Activated naive CD8-positive, alpha-beta T cell treated with anti-CD3 and anti-CD28 coated beads, Interleukin-2, amount 50 U/mL, for 16 hours (primary cell): ENCODE measurements at regions not wholly inside any gene's neighbourhood (a gene's known extent, or its start where the extent isn't known, plus 50 kb on each side); places are given as distances from the start of the nearest gene placed in this dataset.

Experiments used
- DNase-seq: peaks from one replicate; pipeline ENCODE4 v3.0.0-alpha.2; 2020; ENCODE audit warnings: low read depth, low spot score

DNA sequence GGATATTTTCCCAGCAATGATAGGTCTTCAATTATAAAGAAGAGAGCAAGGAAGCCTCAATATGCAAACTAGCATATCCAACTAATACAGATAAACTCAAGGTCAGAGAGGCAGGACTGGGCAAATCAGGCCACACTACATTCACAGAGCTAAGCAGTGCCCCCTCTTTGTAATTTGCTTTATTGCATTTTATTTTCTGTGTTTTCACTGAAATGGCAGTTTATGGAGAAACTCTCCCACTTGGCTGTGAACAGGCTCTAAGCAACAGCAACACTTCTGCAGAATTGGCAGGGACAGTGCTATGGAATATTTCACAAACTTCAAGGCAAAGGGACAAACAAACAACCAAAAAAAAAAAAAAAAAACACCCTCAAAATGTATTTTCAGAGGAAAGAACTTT lies 93.4 kb upstream of the SOD1 start:
- DNase-seq = no peak

DNA sequence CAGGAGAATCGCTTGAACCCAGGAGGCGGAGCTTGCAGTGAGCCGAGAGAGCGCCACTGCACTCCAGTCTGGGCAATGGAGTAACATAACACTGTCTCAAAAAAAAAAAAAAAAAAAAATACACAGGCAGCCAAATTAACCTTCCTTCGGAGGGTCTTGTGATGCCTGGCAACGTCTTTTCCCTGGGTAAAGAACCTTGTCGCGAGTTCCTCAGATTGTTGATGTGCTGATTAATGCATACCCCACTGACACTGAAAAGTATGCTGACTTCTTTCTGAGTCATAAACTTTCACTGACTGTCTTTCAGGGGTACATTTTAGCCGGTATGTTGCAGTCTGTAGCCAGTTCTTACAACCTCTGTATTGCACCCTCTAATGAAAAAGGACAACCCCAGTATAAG lies 95.1 kb upstream of the SOD1 start:
- no peak for DNase-seq

DNA sequence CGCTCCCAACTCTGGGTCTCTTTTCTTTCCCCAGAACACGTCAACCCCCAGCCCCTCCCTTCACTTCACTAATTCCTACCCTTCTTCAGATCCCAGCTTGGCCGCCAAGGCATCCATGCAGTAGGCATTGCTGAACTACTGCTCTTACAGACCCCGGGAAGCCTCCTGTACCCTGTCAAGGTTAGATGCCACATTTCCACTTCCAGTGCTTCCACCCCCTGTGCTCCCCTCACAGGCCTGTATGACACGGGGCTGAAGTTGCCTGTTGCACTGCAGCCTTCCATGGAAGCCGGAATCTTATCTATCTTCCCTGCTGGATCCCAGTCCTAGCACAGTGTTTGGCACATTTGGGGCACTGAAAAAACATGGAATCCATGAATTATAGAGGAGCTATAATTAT lies 99.0 kb upstream of the SOD1 start:
- no peak for DNase-seq

DNA sequence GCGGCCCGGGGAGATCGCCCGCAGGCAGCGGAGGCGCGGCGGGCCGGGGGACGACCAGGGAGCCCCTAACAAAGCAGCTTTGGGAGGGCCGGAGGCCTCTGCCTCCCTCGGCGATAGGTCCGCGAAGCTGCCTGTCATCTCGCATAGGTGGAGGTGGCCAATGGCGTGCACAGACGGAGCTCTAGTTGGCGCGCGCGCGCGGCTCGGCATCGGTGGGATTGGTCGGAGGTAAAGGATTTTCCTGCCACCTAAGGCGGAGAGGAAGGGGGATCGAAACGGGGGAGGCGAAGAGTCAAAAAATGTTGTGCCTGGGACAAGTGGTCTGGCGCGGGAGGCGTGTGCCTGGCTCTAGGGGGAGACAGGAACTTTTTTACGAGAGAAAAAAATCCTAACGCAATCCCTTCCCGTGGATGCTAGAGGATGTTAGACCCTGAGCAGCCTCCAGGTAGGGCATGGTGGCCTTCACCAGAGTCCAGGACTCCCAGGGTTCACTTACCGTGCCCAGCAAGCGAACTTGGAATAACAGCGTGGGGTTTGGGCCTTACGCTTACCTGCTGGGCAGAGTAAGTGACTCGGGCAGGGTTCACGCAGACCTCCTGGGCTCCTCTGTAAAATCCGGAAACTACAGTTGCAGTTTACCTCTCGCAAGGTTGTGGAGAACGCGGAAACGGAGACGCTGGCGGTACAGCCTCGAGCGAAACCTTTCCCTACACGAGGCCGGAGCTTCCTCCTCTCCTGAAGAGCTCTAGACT lies 99.9 kb upstream of the SOD1 start:
- DNase-seq = peak; percentile 89

DNA sequence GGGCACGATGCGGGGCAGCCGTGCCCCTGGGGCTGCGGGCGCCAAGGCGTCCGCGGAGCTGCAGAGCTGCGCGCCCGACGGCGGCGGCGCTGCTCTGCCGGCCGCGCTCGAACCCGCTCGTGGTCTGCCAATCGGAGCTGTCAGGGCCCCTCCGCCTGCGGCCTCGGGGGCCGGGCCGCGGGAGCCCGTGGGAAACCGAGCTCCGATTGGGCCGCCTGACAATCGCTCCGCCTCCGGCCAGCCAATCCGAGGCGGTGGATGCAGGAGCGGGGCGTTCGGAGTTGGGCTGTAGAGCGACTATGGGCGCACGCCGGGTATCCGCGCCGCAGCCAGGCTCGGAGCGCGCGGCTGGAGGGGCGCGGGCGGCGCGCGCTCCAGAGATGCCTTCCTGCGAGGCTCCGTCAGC lies 100.5 kb upstream of the SOD1 start:
- DNase-seq = peak; percentile 84

DNA sequence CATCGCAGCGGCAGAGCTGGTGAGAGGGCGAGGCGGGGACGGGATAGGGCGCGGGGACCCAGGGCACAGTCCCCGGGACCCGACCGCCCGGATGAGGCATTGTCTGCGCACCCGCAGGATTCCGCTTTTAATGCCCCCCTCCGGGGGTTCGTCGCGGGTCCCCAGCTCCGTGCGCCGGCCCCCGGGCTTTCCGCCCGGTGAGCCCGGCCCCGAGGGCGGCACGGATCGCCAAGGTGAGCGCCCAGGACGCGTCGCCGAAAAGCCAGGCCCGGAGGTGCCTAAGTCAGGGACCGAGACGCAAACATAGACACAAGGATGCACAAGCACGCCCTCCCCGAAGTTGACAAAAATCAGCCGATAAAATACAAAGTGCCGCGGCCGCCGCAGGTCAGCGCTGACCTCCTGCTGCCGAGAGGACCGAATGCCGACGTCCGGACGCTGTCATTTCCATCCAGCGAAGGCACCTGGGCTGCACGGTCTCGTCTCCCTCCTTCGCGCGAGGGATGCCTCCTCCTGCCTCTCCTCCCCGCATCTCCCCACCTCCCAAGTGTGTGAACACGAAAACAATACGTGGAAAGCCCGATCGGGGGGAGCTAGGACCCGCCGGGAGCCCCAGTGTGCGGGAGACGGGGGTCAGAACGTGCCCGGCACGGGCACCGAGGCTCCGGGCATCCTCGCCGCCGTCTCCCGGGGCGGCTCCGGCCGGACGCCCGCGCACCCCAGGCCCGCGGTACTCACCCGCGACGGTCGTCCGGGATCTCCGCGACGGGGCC lies 101.1 kb upstream of the SOD1 start:
- peak; percentile 4 for DNase-seq

DNA sequence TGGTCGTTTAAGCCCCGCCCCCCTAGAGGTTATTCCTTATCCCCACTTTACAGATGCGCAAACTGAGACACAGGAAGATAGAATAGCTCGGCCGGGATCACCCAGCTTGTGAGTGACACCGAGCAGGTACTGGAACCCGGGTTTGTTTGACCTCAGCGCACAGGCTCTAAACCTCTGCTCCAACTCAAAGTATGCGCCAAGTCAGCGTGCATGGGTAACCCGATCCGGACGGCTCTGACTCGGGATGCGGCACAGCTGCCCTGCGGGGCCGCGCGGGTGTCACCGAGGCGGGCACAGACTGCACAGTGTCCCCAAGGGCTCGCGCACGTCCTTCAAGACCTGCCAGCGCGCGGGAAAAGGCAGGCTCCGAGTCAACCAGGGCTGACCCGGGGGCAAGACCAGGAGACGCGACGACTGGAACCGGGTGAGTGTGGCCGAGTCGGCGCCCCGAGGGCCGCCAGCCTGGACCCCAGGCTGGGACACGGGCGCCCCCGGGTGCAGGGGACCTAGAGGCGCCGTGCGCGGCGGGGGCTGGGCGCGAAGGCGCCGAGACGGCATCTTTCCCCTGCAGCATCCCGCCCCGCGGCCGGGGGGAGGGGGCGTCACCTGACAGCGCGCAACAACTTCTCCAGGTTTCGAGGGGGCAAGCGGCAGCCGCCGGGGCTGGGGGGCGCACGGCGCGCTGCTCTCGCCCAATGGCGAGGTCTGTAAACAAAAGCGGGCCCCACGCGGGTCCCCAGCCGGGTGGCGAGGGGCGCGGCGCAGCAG lies 101.9 kb upstream of the SOD1 start:
- no peak for DNase-seq

DNA sequence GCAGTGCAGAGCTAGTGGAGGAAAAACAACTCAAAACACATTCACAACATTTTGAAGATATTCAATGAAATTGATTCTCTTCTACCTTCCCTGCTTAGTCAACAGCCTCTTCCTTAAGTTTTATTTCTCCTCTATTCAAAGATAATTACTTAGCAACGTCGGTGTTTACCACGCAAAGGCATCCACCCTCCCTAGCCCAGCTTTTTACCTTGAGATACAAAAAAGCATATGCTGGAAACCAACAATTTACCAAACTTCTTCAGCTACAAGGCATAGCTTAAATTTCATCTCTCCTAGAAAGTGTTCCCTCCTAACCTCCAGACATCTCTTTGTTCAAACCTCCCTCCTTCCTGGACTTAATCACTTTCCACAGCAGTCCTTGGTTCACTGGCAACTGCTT lies 102.8 kb upstream of the SOD1 start:
- DNase-seq = no peak

DNA sequence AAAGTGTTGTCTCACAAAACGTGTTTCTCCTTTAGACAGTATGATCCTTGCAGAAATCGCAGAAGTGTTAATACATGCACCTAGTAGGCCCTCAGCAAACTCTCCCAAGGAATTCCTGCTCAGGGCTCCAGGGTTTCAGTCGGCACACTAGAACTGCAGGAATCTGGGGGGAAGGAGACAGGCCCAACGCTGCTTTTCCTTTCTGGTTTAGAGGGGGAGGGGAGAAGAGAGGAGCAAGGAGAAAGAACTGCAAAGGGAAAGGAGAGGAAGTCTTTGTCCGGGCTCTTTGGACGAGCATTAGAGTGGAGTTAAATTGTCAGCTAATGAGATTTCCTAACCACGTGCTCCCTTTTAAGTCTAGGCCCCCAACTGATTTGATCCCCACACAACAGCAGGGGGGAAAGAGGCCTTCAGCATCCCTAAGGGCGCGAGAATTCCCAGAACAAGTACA lies 103.7 kb upstream of the SOD1 start:
- no peak for DNase-seq

DNA sequence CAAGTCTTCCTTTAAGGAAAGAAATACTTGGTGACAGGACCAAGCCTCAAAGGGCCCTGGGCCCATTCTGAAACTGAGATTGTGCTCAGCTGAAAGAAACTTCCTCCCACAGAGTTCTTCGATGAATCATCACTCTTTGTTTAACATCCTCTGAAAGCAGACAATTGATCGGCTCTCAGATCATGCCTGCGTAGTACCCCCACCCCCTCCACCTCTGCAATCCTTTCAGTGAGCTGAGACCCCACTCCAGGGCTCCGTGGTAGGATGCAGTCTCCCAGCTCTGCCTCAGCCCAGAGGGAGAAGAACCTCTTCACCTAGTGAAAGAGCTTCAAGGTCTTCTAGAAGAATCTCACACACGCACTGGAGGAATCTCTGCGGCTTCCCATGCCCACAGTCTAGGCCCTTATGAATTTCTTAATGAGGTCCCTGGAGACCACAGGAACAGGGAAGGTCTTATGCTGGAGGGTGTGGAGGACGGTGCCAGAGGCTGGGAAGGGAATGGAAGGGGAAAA lies 104.9 kb upstream of the SOD1 start:
- peak; percentile 17 for DNase-seq

DNA sequence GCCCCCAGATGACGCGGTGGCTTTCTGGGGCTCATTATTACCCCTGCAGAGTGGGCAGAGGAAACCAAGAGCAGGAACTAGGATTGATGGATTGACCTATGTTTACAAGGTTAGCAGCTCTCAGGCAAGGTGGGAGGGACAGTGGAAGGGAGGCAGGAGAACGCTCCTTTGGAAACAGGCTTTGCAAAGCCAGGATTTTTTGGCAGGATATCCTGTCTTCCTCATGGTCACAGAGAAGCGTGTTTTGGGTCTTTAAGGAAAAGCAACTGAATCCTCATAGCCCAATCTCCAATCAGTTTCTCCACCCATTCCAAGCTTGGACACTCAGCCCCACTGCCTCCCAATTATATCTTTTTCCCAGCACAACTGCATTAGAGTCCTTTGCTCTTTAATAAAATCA lies 105.6 kb upstream of the SOD1 start:
- no peak for DNase-seq

DNA sequence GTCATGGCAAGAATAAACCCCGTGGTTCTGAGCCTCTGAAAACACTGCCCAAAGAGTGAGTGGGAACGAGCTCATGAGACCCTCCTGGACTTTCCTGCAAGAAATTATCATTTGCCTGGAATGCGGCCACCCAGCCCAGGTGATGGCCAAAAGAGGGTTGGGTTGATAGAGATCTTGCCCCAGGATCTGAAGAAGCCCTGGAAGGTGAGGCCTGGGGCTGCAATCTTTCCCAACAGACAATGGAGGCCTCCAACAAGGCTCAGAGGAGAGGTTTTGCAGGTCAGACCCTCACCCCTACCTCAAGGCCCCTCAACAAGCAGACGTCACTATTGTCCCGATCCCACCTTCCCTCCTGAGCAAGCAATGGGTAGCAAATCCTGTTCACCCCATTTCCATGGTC lies 106.0 kb upstream of the SOD1 start:
- DNase-seq = no peak

DNA sequence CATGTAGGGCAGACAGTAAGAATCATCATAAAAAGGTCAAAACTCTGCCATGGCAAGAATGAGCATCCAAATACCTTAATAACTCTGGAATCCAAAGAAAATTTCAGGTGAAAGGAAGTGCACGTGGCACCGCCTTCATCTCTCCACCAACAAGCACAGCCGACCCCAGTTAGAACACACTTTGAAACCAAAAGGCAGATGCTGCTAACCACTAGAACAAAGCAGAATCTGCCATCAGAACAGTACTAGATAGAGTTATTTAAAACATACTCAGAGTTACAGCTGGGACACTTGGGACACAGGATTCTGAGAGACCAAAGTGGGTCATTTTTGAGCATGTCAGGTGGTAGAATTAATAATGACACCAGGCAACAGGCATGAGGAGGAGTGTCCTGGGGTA lies 106.7 kb upstream of the SOD1 start:
- DNase-seq = no peak

DNA sequence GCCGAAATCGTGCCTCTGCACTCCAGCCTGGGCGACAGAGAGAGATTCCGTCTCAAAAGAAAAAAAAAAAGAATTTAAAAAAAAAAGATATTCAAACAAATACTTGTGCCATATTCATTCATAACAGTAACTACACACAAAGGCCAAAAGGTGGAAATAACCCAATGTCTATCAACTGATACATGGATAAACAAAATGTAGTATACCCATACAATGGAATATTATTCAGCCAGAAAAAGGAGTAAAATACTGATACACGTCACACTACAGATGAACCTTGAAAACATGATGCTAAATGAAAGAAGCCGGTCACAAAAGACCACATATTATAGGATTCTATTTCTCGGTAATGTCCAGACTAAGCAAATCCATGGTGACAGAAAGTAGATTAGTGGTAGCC lies 109.4 kb upstream of the SOD1 start:
- no peak for DNase-seq

DNA sequence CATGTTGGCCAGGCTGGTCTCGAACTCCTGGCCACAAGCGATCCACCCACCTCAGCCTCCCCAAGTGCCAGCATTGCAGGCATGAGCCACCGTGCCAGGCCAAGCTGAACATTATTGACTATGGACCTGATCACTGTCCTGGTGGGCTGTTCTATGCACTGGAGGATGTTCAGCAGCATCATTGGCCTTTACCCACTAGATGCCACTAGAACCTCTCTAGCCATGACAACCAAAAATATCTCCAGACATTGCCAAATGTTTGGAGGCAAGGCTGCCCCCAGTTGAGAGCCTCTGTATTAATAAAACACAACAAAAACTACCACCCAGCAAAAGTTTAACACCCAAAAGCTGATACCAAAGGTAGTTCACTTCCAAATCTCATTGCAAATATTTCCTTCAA lies 110.8 kb upstream of the SOD1 start:
- no peak for DNase-seq

DNA sequence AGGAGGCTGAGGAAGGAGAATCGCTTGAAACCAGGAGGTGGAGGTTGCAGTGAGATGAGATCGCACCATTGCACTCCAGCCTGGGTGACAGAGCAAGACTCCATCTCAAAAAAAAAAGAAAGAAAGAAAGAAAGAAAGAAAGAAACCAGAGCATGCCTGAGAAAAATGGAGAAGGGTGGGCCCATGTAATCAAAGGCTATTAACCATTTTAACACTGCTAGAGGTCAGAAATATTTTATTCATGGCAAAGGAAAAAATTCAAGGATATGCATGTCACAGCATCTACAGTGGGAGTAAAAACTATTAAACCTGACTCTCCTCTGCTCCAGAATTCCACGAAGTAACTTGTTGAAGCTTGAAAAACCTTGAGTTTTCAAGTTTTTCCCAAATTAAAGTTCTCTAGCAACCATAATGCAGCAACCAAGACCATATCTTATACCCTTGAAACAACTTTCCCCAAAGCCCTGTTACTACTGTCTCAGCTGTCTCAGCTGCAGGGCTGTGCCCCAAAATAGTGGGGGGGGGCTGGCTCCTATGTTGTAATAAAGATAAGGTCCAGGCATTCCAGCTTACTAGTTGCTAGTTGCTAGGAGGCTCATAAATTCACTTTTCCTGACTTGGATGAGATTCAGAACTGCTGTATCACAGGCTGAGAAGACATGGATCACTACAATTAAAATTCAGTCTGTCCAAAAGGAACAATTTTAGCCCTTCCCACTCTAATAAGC lies 112.9 kb upstream of the SOD1 start:
- no peak for DNase-seq

DNA sequence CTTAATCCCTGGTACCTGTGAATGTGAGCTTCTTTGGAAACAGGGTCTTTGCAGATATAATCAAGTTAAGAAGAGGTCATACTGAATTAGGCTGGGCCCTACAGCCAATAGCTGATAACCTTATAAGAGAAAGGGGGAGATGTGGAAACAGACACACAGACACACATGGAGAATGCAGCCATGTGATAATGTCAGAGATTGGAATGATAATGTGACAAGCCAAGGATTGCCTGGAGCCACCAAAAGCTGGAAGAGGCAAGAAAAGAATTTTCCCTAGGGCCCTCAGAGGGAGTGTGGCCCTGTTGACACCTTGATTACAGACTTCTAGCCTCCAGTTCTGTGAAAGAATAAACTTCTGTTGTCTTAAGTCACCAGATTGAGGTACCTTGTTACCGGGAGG lies 114.5 kb upstream of the SOD1 start:
- no peak for DNase-seq

DNA sequence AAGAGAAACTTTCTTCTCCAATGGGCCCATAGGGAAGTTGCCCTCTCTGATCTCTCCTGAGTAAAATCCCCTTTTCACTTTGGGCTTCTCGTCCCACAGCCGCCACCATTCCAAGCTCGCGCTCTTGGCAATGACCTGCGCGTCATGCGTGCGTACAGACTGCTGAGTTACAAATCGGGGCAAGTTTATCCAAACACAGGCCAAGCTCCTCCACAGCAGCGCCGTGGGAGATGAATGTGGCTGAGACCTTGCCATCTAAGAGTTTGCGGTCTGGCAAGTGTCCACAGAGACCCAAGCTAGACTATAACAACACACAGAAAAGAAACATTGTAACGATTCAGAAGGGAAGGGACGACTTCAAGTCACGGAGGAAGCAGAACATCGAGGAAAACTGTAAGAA lies 116.3 kb upstream of the SOD1 start:
- no peak for DNase-seq

DNA sequence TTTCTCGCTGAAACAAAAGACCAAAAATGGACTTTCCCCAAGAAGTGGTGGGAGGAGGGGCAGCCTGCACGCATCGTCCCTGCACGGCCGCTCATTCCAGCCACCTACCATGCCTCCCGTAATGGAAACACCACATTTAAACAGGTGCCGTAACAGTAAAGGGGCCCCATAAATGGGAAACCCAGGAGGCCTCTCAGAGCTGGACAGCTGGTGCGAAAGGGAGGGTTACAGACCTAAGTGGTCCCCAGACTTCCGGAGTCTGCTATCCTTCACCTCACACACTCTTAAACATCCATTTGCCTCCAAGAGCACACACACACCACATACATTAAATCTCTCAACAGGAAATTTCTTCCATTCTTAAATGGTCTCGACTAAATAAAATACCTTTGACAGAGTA lies 120.7 kb upstream of the SOD1 start:
- DNase-seq = no peak

DNA sequence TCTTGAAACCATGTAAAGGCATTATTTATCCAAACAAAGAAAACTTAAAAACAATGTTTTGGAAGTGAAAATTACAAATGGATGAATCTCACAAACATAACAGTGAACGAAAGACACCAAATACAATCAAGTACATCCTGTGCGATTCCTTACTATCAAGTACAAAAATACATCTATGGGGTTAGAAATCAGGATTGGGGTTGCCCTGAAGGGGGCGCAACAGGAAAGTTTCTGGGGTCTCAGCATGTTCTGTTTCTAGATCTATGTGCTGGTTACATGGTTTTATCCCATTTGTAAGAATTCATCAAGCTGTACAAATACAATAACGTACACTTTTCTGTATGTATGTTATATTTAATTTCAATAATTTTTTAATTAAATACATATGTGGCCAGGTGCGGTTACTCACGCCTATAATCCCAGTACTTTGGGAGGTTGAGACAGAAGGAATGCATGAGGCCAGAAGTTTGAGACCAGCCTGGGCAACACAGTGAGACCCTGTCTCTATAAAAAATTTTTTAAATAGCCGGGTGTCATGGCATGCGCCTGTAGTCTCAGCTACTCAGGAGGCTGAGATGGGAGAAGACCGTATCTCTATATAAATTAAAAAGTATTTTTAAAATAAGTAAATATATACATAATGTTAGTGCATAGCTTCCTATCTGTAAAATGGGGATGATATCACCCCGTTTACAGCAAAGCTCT lies 121.5 kb upstream of the SOD1 start:
- DNase-seq = no peak

DNA sequence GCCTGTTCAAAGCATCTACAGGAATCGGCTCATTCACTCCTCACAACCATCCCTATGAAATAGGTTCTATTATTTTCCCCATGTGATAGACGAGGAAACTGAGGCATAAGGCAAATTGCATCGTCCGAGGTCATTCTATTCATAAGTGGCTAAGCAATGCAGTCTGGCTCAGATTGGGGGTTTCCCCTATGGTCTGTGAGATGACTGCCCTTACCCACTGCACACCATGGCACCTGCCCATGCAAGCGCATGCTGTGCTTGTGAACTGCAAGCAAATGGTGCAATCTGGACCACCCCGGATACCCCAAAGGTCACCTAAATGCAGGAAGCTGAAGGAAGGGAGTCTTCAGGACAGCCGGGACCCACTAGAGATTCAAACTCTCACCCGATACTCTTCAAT lies 123.4 kb upstream of the SOD1 start:
- no peak for DNase-seq
